ENCODE measurements at regions not wholly inside any gene's neighbourhood (a gene's known extent, or its start where the extent isn't known, plus 50 kb on each side); places are given as distances from the start of the nearest gene placed in this dataset.

GRCh38 chr22:44646668-44647067 lies 55.3 kb upstream of the PRR5 start:
- Histone ChIP-seq H2AFZ (ENCODE audit: low read depth, low read length) (no peak overlapping the region), H4K20me1 (replicated peaks; ENCODE audit: control insufficient read depth, extremely low read depth, insufficient read depth, low read length) (no peaks in the 10 kb centered on the region), H3K9me1 (replicated peaks; ENCODE audit: control insufficient read depth, extremely low read depth, insufficient read depth, low read length) (no peaks in the 10 kb centered on the region), H3K79me2 (ENCODE audit: control insufficient read depth, insufficient read depth, low read length) (no peaks in the 10 kb centered on the region), H3K36me3 (ENCODE audit: control insufficient read depth in 2 of 2, extremely low read depth in 1 of 2, insufficient read depth in 2 of 2, low read length in 2 of 2) (no peaks in the 10 kb centered on the region), H3K27ac (ENCODE audit: insufficient read depth, low read depth, low read length) (no peak overlapping the region), H3K27me3 (ENCODE audit: control insufficient read depth in 2 of 2, insufficient read depth in 2 of 2, low read length in 2 of 2) (no peaks in the 10 kb centered on the region), H3K4me1 (ENCODE audit: control insufficient read depth, extremely low read depth, insufficient read depth, low read length) (peaks cover 6% of the 10 kb centered on the region), H3K4me2 (ENCODE audit: insufficient read depth, low read length) (no peak overlapping the region), H3K4me3 (replicated peaks in 1 of 3; ENCODE audit: insufficient read depth in 1 of 3, low read depth in 1 of 3, low read length in 3 of 3) (no peak overlapping the region), H3K9ac (replicated peaks; ENCODE audit: extremely low read depth, insufficient read depth, low read length) (no peak overlapping the region), H3K9me3 (replicated peaks; ENCODE audit: control insufficient read depth, insufficient read depth, low read length) (no peaks in the 10 kb centered on the region)
- ChIA-PET POLR2A (interaction anchor here (0.6 kb wide), 1 partner anchor 840 kb away, joined by 3 read pairs; no protein-coding TSS in a partner anchor), CTCF (interaction anchor here (0.7 kb wide), 1 partner anchor 58 kb away, joined by 3 read pairs; no protein-coding TSS in a partner anchor)
- dilution Hi-C loops (cut with MboI; ENCODE audit: extremely low pct_ligation_motif_present, low sequenced_read_pairs): no loop called here
- FAIRE-seq (no peak), DNase-seq (ENCODE audit: low read depth, low spot score) (no peak)
- intact Hi-C loops (cut with micrococcal nuclease): no loop called here
- TF ChIP-seq MYC (IDR thresholded peaks at IDR 0.05; ENCODE audit: low read depth, low read length) (no peak), GATA2 (IDR thresholded peaks at IDR 0.05; ENCODE audit: insufficient read depth, insufficient read length, low read depth, low read length) (no peak), EZH2 (IDR thresholded peaks at IDR 0.05; ENCODE audit: borderline replicate concordance, low read depth, low read length, severe bottlenecking) (no peak), POLR2A (IDR thresholded peaks at IDR 0.05; ENCODE audit: low read depth, low read length) (no peak), FOS (IDR thresholded peaks at IDR 0.05; ENCODE audit: borderline replicate concordance, insufficient read depth, low read length) (no peak), JUN (IDR thresholded peaks at IDR 0.05; ENCODE audit: borderline replicate concordance, insufficient read depth, insufficient read length, low read depth) (no peak), POLR2AphosphoS5 (IDR thresholded peaks at IDR 0.05; ENCODE audit: insufficient read depth, low read depth, low read length) (no peak), CTCF (IDR thresholded peaks at IDR 0.05; ENCODE audit: extremely low read depth in 1 of 2, insufficient read depth in 1 of 2, low read depth in 1 of 2, low read length in 2 of 2) (no peak), MAX (IDR thresholded peaks at IDR 0.05; ENCODE audit: insufficient read depth, insufficient read length) (no peak)
- no TSS peak for BruUV-seq (replicated peaks)

Data from endothelial cell of umbilical vein (primary cell).